ENCODE measurements at regions not wholly inside any gene's neighbourhood (a gene's known extent, or its start where the extent isn't known, plus 50 kb on each side); places are given as distances from the start of the nearest gene placed in this dataset.
"Not testable (repeated sequence)": the region's sequence is repeated elsewhere in the genome, so short reads cannot be mapped to it uniquely, and the experiment has no call there.

- DNase-seq (ENCODE audit: low read depth) = no peak
Measured at GRCh38 chr7:148472406-148472805, 118.2 kb upstream of the C7orf33 start.

- no peak for DNase-seq (ENCODE audit: low read depth)
Measured at GRCh38 chr7:148473703-148474480, 116.7 kb upstream of the C7orf33 start.

- DNase-seq (ENCODE audit: low read depth) = no peak
Measured at GRCh38 chr7:148474481-148475025, 116.0 kb upstream of the C7orf33 start.

- no peak for DNase-seq (ENCODE audit: low read depth)
Measured at GRCh38 chr7:148478551-148478950, 112.0 kb upstream of the C7orf33 start.

GRCh38 chr7:148480479-148481146, 110.0 kb upstream of the C7orf33 start:
- no peak for DNase-seq (ENCODE audit: low read depth)

- no peak for DNase-seq (ENCODE audit: low read depth)
Measured at GRCh38 chr7:148481147-148481526, 109.4 kb upstream of the C7orf33 start.

- DNase-seq (ENCODE audit: low read depth) = no peak
Measured at GRCh38 chr7:148481971-148482626, 108.5 kb upstream of the C7orf33 start.

GRCh38 chr7:148483515-148484308, 106.9 kb upstream of the C7orf33 start:
- DNase-seq (ENCODE audit: low read depth) = no peak

- no peak for DNase-seq (ENCODE audit: low read depth)
Measured at GRCh38 chr7:148484486-148484885, 106.1 kb upstream of the C7orf33 start.

GRCh38 chr7:148485618-148486017, 104.9 kb upstream of the C7orf33 start:
- DNase-seq (ENCODE audit: low read depth) = no peak

- no peak for DNase-seq (ENCODE audit: low read depth)
Measured at GRCh38 chr7:148486937-148487336, 103.6 kb upstream of the C7orf33 start.

GRCh38 chr7:148487912-148488311, 102.7 kb upstream of the C7orf33 start:
- no peak for DNase-seq (ENCODE audit: low read depth)

GRCh38 chr7:148489678-148490077, 100.9 kb upstream of the C7orf33 start:
- no peak for DNase-seq (ENCODE audit: low read depth)

GRCh38 chr7:148492157-148492860, 98.3 kb upstream of the C7orf33 start:
- no peak for DNase-seq (ENCODE audit: low read depth)

GRCh38 chr7:148495605-148496004, 95.0 kb upstream of the C7orf33 start:
- DNase-seq (ENCODE audit: low read depth) = no peak

- DNase-seq (ENCODE audit: low read depth) = no peak
Measured at GRCh38 chr7:148500978-148501377, 89.6 kb upstream of the C7orf33 start.

GRCh38 chr7:148503900-148504487, 86.6 kb upstream of the C7orf33 start:
- no peak for DNase-seq (ENCODE audit: low read depth)

GRCh38 chr7:148505645-148506375, 84.8 kb upstream of the C7orf33 start:
- DNase-seq (ENCODE audit: low read depth) = no peak

- not testable (repeated sequence) for DNase-seq (ENCODE audit: low read depth)
Measured at GRCh38 chr7:148507064-148507573, 83.4 kb upstream of the C7orf33 start.

- no peak for DNase-seq (ENCODE audit: low read depth)
Measured at GRCh38 chr7:148507787-148508186, 82.8 kb upstream of the C7orf33 start.
